ENCODE measurements at regions not wholly inside any gene's neighbourhood (a gene's known extent, or its start where the extent isn't known, plus 50 kb on each side); places are given as distances from the start of the nearest gene placed in this dataset.

GRCh38 chr1:218207194-218207593 is 77.9 kb upstream of the RRP15 start:
- TF ChIP-seq CTCF (IDR thresholded peaks at IDR 0.05) = no peak
- TF ChIP-seq POLR2A (IDR thresholded peaks at IDR 0.05) = no peak

All from adrenal gland (tissue), 5 donors.